ENCODE measurements at regions not wholly inside any gene's neighbourhood (a gene's known extent, or its start where the extent isn't known, plus 50 kb on each side); places are given as distances from the start of the nearest gene placed in this dataset.

DNA sequence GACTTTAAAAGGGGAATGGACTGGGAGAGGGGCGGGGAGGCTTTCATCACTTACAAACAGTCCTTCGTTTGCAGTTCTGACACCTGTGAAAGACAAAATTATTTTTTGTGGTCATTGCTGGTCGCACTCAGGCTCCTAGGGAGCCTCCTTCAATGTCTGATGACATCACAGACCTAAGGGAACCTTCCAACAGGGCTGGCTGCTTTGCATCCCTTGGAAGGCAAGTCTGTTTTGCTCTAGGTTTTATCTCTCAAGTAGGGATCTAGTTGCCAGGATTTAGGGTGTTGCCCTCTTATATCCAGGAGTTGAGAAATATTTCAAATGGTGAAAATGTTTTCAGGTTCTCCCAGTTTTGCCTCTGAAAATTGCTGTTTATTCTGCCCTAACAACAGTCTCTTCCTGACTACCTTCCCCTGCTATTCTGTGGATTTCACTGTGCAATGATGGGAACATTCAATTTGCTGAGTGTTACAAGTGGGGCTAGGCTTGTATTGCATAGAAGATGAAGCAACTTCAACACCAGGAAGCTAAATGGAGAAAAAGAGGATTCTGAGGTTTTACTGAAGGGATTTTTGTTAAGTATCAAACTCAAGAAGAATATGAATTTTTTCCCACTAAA is 75.9 kb upstream of the ARRDC4 start:
- H3K27ac ChIP-seq (ENCODE audit: poor library complexity, severe bottlenecking) = no peak overlapping the region
- H3K4me1 ChIP-seq (ENCODE audit: insufficient read depth, poor library complexity, severe bottlenecking) = no peaks in the 10 kb centered on the region
- peaks cover 7% of the 10 kb centered on the region for H3K27me3 ChIP-seq (ENCODE audit: insufficient read depth, poor library complexity, severe bottlenecking)
- DNase-seq (ENCODE audit: low spot score) (no peak), ATAC-seq (ENCODE audit: low read depth) (peak; percentile 17; the same call in 1 of the 3 replicates)
- no peak overlapping the region for H3K4me3 ChIP-seq (ENCODE audit: severe bottlenecking)
- no peaks in the 10 kb centered on the region for H3K36me3 ChIP-seq (ENCODE audit: low read depth)
- no peaks in the 10 kb centered on the region for H3K9me3 ChIP-seq (ENCODE audit: severe bottlenecking)
- TF ChIP-seq, protein P1, sequence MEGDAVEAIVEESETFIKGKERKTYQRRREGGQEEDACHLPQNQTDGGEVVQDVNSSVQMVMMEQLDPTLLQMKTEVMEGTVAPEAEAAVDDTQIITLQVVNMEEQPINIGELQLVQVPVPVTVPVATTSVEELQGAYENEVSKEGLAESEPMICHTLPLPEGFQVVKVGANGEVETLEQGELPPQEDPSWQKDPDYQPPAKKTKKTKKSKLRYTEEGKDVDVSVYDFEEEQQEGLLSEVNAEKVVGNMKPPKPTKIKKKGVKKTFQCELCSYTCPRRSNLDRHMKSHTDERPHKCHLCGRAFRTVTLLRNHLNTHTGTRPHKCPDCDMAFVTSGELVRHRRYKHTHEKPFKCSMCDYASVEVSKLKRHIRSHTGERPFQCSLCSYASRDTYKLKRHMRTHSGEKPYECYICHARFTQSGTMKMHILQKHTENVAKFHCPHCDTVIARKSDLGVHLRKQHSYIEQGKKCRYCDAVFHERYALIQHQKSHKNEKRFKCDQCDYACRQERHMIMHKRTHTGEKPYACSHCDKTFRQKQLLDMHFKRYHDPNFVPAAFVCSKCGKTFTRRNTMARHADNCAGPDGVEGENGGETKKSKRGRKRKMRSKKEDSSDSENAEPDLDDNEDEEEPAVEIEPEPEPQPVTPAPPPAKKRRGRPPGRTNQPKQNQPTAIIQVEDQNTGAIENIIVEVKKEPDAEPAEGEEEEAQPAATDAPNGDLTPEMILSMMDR (IDR thresholded peaks at IDR 0.05; ENCODE audit: poor library complexity, severe bottlenecking) = no peak

DNA sequence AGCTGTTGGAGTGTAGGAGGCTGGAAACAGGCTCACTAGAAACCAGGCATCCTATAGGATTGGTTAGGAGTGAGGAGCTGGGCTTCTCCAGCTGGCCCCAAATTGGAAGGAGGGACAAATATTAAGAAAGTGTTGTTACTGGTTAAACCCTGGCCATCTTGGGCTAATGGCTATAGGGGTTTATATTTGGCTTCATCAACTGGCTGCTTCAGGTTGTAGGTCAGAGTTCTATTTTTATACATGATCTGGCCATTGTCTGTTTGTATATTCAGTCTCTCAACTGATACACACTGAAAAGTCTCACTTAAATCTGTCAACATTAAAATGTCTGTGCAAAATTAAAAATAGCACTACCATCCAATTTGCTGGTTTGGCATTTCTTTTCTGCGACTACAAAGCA is 70.2 kb upstream of the ARRDC4 start:
- Histone ChIP-seq H3K36me3 (ENCODE audit: low read depth) (no peaks in the 10 kb centered on the region), H3K9me3 (ENCODE audit: severe bottlenecking) (no peaks in the 10 kb centered on the region), H3K27ac (ENCODE audit: poor library complexity, severe bottlenecking) (no peak overlapping the region), H3K4me1 (ENCODE audit: insufficient read depth, poor library complexity, severe bottlenecking) (peaks cover 5% of the 10 kb centered on the region), H3K4me3 (ENCODE audit: severe bottlenecking) (no peak overlapping the region), H3K27me3 (ENCODE audit: insufficient read depth, poor library complexity, severe bottlenecking) (peaks cover 7% of the 10 kb centered on the region)
- TF ChIP-seq, protein P1 (IDR thresholded peaks at IDR 0.05; ENCODE audit: poor library complexity, severe bottlenecking) = no peak
- no peak for ATAC-seq (ENCODE audit: low read depth)
- no peak for DNase-seq (ENCODE audit: low spot score)

DNA sequence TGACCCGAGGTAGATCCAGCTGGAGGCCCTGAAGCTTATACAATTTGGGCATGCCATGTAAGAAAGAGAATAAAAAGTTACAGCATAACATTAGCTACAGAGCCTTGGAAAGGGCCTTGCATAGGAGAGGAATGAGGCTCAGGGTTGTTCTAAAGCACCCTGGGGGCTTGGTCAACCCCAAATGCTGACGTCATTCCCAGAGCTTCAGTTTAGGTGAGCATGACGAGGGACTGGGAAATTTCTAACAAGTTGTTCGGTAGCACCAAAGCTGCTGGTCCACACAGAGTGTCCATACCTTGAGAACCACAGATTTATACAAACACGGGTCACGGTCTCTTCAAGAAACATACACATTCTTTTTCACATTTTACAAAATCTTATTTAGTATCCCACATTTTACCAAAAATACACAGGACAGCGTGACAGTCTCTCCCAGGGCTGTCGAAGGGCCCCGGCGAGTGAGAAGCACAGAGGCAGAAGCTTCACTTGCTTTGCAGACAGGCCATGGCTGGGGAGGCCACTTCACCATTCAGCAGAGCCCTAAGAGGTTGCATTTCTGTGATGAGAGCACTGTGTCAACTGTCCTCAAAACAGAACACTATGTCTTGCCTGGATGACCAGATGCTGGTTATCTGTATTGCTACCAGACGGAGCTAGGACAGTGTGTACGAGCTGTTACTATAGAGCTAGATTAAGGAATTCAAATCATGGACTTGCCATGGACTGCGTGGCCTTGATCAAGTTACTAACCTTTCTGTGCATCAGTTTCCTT is 68.2 kb upstream of the ARRDC4 start:
- TF ChIP-seq, protein P1 (IDR thresholded peaks at IDR 0.05; ENCODE audit: poor library complexity, severe bottlenecking) = no peak
- no peak for DNase-seq (ENCODE audit: low spot score)
- peaks cover 5% of the 10 kb centered on the region for H3K4me1 ChIP-seq (ENCODE audit: insufficient read depth, poor library complexity, severe bottlenecking)
- ATAC-seq (ENCODE audit: low read depth) = no peak
- H3K27ac ChIP-seq (ENCODE audit: poor library complexity, severe bottlenecking) = no peak overlapping the region
- H3K4me3 ChIP-seq (ENCODE audit: severe bottlenecking) = no peak overlapping the region
- H3K27me3 ChIP-seq (ENCODE audit: insufficient read depth, poor library complexity, severe bottlenecking) = no peaks in the 10 kb centered on the region
- no peaks in the 10 kb centered on the region for H3K36me3 ChIP-seq (ENCODE audit: low read depth)
- H3K9me3 ChIP-seq (ENCODE audit: severe bottlenecking) = no peaks in the 10 kb centered on the region

DNA sequence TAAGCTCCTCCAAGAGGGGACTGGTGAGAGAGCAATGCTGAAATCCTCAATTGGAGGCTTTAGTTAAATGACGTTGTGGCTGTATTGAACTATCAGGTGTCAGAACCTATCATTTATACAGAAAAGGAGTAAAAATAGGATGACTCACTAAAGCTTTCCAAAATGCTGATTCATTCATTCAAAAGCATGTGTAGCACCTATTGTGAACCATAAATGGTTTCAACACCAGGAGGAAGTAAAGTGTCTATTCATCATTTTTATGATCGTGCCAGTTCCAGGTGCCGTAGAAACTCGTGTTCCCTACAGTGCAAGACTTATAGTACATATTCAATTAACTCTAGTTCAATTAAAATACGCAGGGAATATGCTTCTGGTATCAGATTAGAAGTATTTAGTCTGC is 66.5 kb upstream of the ARRDC4 start:
- Histone ChIP-seq H3K9me3 (ENCODE audit: severe bottlenecking) (no peaks in the 10 kb centered on the region), H3K4me3 (ENCODE audit: severe bottlenecking) (no peak overlapping the region), H3K27ac (ENCODE audit: poor library complexity, severe bottlenecking) (no peak overlapping the region), H3K4me1 (ENCODE audit: insufficient read depth, poor library complexity, severe bottlenecking) (peaks cover 7% of the 10 kb centered on the region), H3K27me3 (ENCODE audit: insufficient read depth, poor library complexity, severe bottlenecking) (no peaks in the 10 kb centered on the region), H3K36me3 (ENCODE audit: low read depth) (no peaks in the 10 kb centered on the region)
- DNase-seq (ENCODE audit: low spot score) (no peak), ATAC-seq (ENCODE audit: low read depth) (peak; percentile 75)
- TF ChIP-seq, protein P1 (IDR thresholded peaks at IDR 0.05; ENCODE audit: poor library complexity, severe bottlenecking) = no peak

DNA sequence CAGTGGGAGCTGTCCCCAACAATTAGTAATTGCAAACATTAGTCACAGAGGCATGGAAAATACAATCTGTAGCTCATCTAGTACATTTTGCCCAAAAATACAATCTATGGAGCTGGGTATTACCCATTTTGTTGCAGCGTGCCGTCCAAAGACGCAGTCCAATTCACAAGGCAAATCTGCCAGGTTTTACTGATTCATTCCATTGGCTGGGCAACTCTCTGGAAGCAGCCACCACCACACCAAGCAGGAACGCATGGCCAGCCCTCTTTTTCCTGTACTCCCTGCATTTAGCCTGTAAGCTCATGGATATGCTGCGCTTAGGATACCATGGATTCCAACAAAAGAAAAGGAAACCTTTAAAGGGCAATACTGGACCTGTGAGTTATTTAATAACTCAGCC is 60.5 kb upstream of the ARRDC4 start:
- no peak for ATAC-seq (ENCODE audit: low read depth)

More for the DNA sequence above, 60.5 kb upstream of the ARRDC4 start:
- Histone ChIP-seq H3K36me3 (ENCODE audit: low read depth) (no peaks in the 10 kb centered on the region), H3K4me1 (ENCODE audit: insufficient read depth, poor library complexity, severe bottlenecking) (peaks cover 21% of the 10 kb centered on the region), H3K27ac (ENCODE audit: poor library complexity, severe bottlenecking) (peak overlapping the region; percentile 2), H3K4me3 (ENCODE audit: severe bottlenecking) (no peak overlapping the region), H3K27me3 (ENCODE audit: insufficient read depth, poor library complexity, severe bottlenecking) (no peaks in the 10 kb centered on the region), H3K9me3 (ENCODE audit: severe bottlenecking) (no peaks in the 10 kb centered on the region)
- no peak for DNase-seq (ENCODE audit: low spot score)
- TF ChIP-seq, protein P1 (IDR thresholded peaks at IDR 0.05; ENCODE audit: poor library complexity, severe bottlenecking) = no peak
